GM23338 (cell line): ENCODE measurements at regions not wholly inside any gene's neighbourhood (a gene's known extent, or its start where the extent isn't known, plus 50 kb on each side); places are given as distances from the start of the nearest gene placed in this dataset.

ENCODE experiments used
- ATAC-seq: fragments of 200-7000 bp; cut with Tn5 transposase; 3 replicates; pipeline ENCODE4 v1.9.1; 2020
- DNase-seq: peaks from one replicate; pipeline ENCODE4 v3.0.0-alpha.2; 2015; ENCODE audit warnings: low spot score
- H2AFZ ChIP-seq: fragments of 200-600 bp; sonication (generic); 2 replicates; pipeline ENCODE4 v1.8.0; 2016; ENCODE audit warnings: antibody characterized with exemption, mild to moderate bottlenecking, moderate library complexity
- H3F3A ChIP-seq: fragments of 200-600 bp; sonication (generic); replicated peaks from 2 replicates; pipeline ENCODE4 v1.8.0; 2017; ENCODE audit warnings: antibody characterized with exemption, mixed run types, low read depth
- H3K27ac ChIP-seq: fragments of 200-600 bp; sonication (generic); 2 replicates; pipeline ENCODE4 v1.6.1; 2016; ENCODE audit warnings: low read depth
- H3K27me3 ChIP-seq: fragments of 200-600 bp; sonication (generic); 2 replicates; pipeline ENCODE4 v1.8.0; 2016; ENCODE audit warnings: mild to moderate bottlenecking, mixed run types, moderate library complexity; ENCODE audit not compliant: insufficient read depth
- H3K36me3 ChIP-seq: fragments of 200-600 bp; sonication (generic); 2 replicates; pipeline ENCODE4 v1.8.0; 2016; ENCODE audit warnings: mild to moderate bottlenecking; ENCODE audit not compliant: insufficient read depth
- H3K4me1 ChIP-seq: fragments of 200-600 bp; sonication (generic); 2 replicates; pipeline ENCODE4 v1.8.0; 2016; ENCODE audit warnings: mild to moderate bottlenecking, moderate library complexity; ENCODE audit not compliant: insufficient read depth
- H3K4me2 ChIP-seq: fragments of 200-600 bp; sonication (generic); 2 replicates; pipeline ENCODE4 v1.7.1; 2017; ENCODE audit warnings: mixed run types
- H3K4me3 ChIP-seq: fragments of 200-600 bp; sonication (generic); 2 replicates; pipeline ENCODE4 v1.6.1; 2016; ENCODE audit warnings: mixed run types
- H3K79me2 ChIP-seq: fragments of 200-600 bp; sonication (generic); replicated peaks from 2 replicates; pipeline ENCODE4 v1.8.0; 2017; ENCODE audit warnings: mild to moderate bottlenecking; ENCODE audit not compliant: insufficient read depth
- H3K9me2 ChIP-seq: fragments of 200-600 bp; sonication (generic); 2 replicates; pipeline ENCODE4 v1.8.0; 2017; ENCODE audit not compliant: insufficient read depth
- H4K20me1 ChIP-seq: fragments of 200-600 bp; sonication (generic); replicated peaks from 2 replicates; pipeline ENCODE4 v1.8.0; 2017; ENCODE audit warnings: mild to moderate bottlenecking; ENCODE audit not compliant: insufficient read depth
- H3K27ac Mint-ChIP-seq: 2 replicates; pipeline ENCODE4 v1.8.0; 2020; ENCODE audit warnings: inconsistent platforms, mild to moderate bottlenecking, moderate library complexity, mixed read lengths
- H3K27me3 Mint-ChIP-seq: 3 replicates; pipeline ENCODE4 v1.8.0; 2022; ENCODE audit warnings: low read depth, mild to moderate bottlenecking, moderate library complexity, mixed read lengths, inconsistent platforms; ENCODE audit not compliant: insufficient read depth, poor library complexity
- H3K36me3 Mint-ChIP-seq: 3 replicates; pipeline ENCODE4 v1.8.0; 2021; ENCODE audit warnings: low read depth, mild to moderate bottlenecking, inconsistent platforms, moderate library complexity, mixed read lengths
- H3K4me1 Mint-ChIP-seq: 3 replicates; pipeline ENCODE4 v1.8.0; 2020; ENCODE audit warnings: mild to moderate bottlenecking, inconsistent platforms, mixed read lengths
- H3K4me3 Mint-ChIP-seq: 3 replicates; pipeline ENCODE4 v1.8.0; 2021; ENCODE audit warnings: moderate library complexity, mild to moderate bottlenecking, inconsistent platforms, mixed read lengths
- H3K9me3 Mint-ChIP-seq: 3 replicates; pipeline ENCODE4 v1.8.0; 2020; ENCODE audit warnings: moderate library complexity, mild to moderate bottlenecking, inconsistent platforms, mixed read lengths
- CTCF ChIP-seq, 2 experiments: fragments of 200-600 bp in 1 of 2; sonication (generic) in 1 of 2; conservative IDR thresholded peaks; 2 replicates each; pipeline versions ENCODE4 v1.5.1 to v1.6.1; 2016 to 2017; ENCODE audit warnings: antibody characterized with exemption in 2 of 2, low read depth in 2 of 2, mild to moderate bottlenecking in 2 of 2, moderate library complexity in 1 of 2
- JUNB ChIP-seq: IDR thresholded peaks from one replicate; pipeline ENCODE4 v1.6.1; 2016; ENCODE audit warnings: antibody characterized with exemption; ENCODE audit not compliant: unreplicated experiment
- NANOG ChIP-seq: IDR thresholded peaks from 2 replicates; pipeline ENCODE4 v1.6.1; 2016; ENCODE audit warnings: antibody characterized with exemption, borderline replicate concordance
- POLR2AphosphoS5 ChIP-seq: IDR thresholded peaks from 2 replicates; pipeline ENCODE4 v1.6.1; 2016; ENCODE audit warnings: antibody characterized with exemption, low read depth
- STAT1 ChIP-seq: IDR thresholded peaks from one replicate; pipeline ENCODE4 v1.6.1; 2016; ENCODE audit warnings: antibody characterized with exemption; ENCODE audit not compliant: unreplicated experiment
- ZNF114 ChIP-seq: fragments of 250-450 bp; sonication (Bioruptor Pico); IDR thresholded peaks from 2 replicates; pipeline ENCODE4 v1.5.0; 2020; ENCODE audit warnings: mild to moderate bottlenecking, moderate library complexity
- ZNF331 ChIP-seq: fragments of 250-450 bp; sonication (Bioruptor Pico); IDR thresholded peaks from 2 replicates; pipeline ENCODE4 v1.5.0; 2020; ENCODE audit warnings: low read depth, mild to moderate bottlenecking, moderate library complexity
- ZNF462 ChIP-seq: fragments of 250-450 bp; sonication (Bioruptor Pico); IDR thresholded peaks from 2 replicates; pipeline ENCODE4 v1.5.0; 2020; ENCODE audit warnings: mild to moderate bottlenecking, moderate library complexity
- TF ChIP-seq, protein P1 (sequence below): IDR thresholded peaks from one replicate; pipeline ENCODE4 v1.6.1; 2018; ENCODE audit warnings: antibody characterized with exemption; ENCODE audit not compliant: unreplicated experiment

DNA sequence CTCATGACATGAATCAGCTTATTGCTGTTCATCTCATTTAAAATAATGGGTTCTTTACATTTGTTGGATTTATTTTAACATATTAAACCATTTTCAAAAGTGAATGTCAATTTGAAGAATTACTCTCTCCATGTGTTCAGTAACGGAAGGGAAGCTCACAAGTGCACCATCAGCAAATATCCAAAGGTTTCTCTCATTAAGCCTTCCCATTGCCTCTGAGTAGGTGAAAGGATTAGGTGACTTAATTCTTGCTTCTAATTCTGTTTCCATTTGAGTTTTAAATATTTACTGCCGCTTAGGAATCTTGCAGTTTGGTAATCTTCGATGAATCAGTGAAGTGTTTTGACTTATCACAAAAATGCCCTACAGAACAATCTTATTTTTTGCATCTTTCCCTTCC is 145.1 kb upstream of the NYAP2 start (continued):
- TF ChIP-seq, protein P1, sequence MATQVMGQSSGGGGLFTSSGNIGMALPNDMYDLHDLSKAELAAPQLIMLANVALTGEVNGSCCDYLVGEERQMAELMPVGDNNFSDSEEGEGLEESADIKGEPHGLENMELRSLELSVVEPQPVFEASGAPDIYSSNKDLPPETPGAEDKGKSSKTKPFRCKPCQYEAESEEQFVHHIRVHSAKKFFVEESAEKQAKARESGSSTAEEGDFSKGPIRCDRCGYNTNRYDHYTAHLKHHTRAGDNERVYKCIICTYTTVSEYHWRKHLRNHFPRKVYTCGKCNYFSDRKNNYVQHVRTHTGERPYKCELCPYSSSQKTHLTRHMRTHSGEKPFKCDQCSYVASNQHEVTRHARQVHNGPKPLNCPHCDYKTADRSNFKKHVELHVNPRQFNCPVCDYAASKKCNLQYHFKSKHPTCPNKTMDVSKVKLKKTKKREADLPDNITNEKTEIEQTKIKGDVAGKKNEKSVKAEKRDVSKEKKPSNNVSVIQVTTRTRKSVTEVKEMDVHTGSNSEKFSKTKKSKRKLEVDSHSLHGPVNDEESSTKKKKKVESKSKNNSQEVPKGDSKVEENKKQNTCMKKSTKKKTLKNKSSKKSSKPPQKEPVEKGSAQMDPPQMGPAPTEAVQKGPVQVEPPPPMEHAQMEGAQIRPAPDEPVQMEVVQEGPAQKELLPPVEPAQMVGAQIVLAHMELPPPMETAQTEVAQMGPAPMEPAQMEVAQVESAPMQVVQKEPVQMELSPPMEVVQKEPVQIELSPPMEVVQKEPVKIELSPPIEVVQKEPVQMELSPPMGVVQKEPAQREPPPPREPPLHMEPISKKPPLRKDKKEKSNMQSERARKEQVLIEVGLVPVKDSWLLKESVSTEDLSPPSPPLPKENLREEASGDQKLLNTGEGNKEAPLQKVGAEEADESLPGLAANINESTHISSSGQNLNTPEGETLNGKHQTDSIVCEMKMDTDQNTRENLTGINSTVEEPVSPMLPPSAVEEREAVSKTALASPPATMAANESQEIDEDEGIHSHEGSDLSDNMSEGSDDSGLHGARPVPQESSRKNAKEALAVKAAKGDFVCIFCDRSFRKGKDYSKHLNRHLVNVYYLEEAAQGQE, result no peak
- TF ChIP-seq ZNF114 (CRISPR knock-in tag), result no peak
- TF ChIP-seq NANOG, result no peak
- TF ChIP-seq CTCF (conservative IDR thresholded peaks at IDR 0.05; ENCODE audit: low read depth in 2 of 2), result no peak
- TF ChIP-seq POLR2AphosphoS5, result no peak
- TF ChIP-seq JUNB, result no peak
- no peak for TF ChIP-seq STAT1
- TF ChIP-seq ZNF331 (CRISPR knock-in tag), result no peak

DNA sequence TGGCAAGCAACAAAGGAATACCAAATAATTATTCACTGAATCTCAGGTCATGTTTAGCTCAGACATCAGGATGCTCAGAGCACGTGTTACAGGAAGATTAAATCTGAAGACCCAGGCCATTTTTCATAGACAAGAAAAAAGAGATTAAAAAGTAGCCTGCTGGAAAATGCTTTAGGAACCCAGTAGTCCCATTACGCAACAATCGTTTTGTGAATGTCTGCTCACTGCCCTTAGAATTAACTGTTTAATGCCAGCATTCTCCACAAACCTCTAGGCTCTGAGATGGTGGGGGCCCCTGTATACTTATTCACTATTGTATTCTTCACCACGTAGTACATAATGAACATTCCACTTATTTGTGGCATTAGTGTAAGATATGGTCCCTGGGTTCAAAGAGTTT is 154.6 kb upstream of the NYAP2 start:
- Histone ChIP-seq H3K4me2 (no peak overlapping the region), H3K36me3 (no peaks in the 10 kb centered on the region), H3K9me2 (peaks cover 6% of the 10 kb centered on the region; the same call in 1 of the 2 replicates), H3K27me3 (no peaks in the 10 kb centered on the region), H3F3A (no peaks in the 10 kb centered on the region), H4K20me1 (no peaks in the 10 kb centered on the region), H3K27ac (no peak overlapping the region), H3K4me1 (peaks cover 4% of the 10 kb centered on the region; the same call in 1 of the 2 replicates), H3K79me2 (no peaks in the 10 kb centered on the region), H3K4me3 (no peak overlapping the region), H2AFZ (no peak overlapping the region)
- no peak for DNase-seq
- Mint-ChIP-seq H3K36me3 (no peaks in the 10 kb centered on the region), H3K4me3 (no peak overlapping the region), H3K27ac (no peak overlapping the region), H3K4me1 (peaks cover 6% of the 10 kb centered on the region; the same call in 2 of the 3 replicates), H3K27me3 (no peaks in the 10 kb centered on the region), H3K9me3 (no peaks in the 10 kb centered on the region)
- ATAC-seq, result no peak
- TF ChIP-seq ZNF462 (CRISPR knock-in tag), result no peak
